ENCODE measurements at regions not wholly inside any gene's neighbourhood (a gene's known extent, or its start where the extent isn't known, plus 50 kb on each side); places are given as distances from the start of the nearest gene placed in this dataset.

DNA sequence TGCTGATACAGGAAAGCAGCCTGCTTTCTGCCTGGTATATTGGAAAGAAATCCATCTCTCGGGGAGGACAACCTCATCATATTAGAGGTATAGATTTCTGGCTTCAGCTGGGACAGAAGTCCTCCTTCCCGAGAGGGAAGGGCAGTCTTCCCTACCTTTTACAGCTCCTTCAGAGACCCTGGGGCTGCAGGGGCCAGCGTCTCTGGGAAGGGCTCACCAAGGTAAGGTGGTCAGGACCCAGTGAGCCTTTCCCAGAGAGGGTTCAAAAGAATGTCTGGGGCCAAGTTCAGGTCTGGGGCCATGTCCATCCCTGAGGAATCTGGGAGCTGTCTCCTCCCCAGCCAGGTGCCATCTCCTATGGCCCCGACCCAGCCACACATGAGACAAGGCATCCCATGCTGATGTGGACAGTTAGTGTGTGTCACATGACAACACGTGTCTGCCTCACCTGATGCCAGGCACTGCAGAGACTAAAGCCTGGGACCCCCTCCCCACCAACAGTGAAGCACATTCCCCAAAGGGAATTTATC lies 136.4 kb downstream of the URI1 start:
- TF ChIP-seq, protein P1, sequence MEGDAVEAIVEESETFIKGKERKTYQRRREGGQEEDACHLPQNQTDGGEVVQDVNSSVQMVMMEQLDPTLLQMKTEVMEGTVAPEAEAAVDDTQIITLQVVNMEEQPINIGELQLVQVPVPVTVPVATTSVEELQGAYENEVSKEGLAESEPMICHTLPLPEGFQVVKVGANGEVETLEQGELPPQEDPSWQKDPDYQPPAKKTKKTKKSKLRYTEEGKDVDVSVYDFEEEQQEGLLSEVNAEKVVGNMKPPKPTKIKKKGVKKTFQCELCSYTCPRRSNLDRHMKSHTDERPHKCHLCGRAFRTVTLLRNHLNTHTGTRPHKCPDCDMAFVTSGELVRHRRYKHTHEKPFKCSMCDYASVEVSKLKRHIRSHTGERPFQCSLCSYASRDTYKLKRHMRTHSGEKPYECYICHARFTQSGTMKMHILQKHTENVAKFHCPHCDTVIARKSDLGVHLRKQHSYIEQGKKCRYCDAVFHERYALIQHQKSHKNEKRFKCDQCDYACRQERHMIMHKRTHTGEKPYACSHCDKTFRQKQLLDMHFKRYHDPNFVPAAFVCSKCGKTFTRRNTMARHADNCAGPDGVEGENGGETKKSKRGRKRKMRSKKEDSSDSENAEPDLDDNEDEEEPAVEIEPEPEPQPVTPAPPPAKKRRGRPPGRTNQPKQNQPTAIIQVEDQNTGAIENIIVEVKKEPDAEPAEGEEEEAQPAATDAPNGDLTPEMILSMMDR (IDR thresholded peaks at IDR 0.05), result no peak
- no peak for TF ChIP-seq POLR2AphosphoS5 (IDR thresholded peaks at IDR 0.05; ENCODE audit: insufficient read depth in 1 of 2, low read depth in 1 of 2)
